Type B pancreatic cell (in vitro differentiated cells): ENCODE measurements at regions not wholly inside any gene's neighbourhood (a gene's known extent, or its start where the extent isn't known, plus 50 kb on each side); places are given as distances from the start of the nearest gene placed in this dataset.

ENCODE experiments used
- DNase-seq: peaks from one replicate; pipeline ENCODE4 v3.0.0; 2021; ENCODE audit warnings: mixed read lengths; ENCODE audit not compliant: unreplicated experiment; ENCODE audit errors: extremely low spot score
- H3K27ac Mint-ChIP-seq: 2 replicates; pipeline ENCODE4 v1.8.0; 2021; ENCODE audit warnings: mild to moderate bottlenecking, mixed read lengths
- H3K27me3 Mint-ChIP-seq: 2 replicates; pipeline ENCODE4 v1.8.0; 2021; ENCODE audit warnings: mixed read lengths
- H3K36me3 Mint-ChIP-seq: 2 replicates; pipeline ENCODE4 v1.8.0; 2021; ENCODE audit warnings: mixed read lengths
- H3K4me1 Mint-ChIP-seq: one replicate; pipeline ENCODE4 v1.8.0; 2021; ENCODE audit warnings: mixed read lengths; ENCODE audit not compliant: unreplicated experiment
- H3K4me3 Mint-ChIP-seq: 2 replicates; pipeline ENCODE4 v1.8.0; 2021; ENCODE audit warnings: mild to moderate bottlenecking, mixed read lengths
- H3K9me3 Mint-ChIP-seq: 2 replicates; pipeline ENCODE4 v1.8.0; 2021; ENCODE audit warnings: mixed read lengths
- CTCF ChIP-seq: fragments of 200-600 bp; sonication (generic); conservative IDR thresholded peaks from 2 replicates; pipeline ENCODE4 v1.5.0; 2021; ENCODE audit warnings: antibody characterized with exemption, mild to moderate bottlenecking

GRCh38 chr9:118954857-118955256, 414.4 kb downstream of the BRINP1 start:
- Mint-ChIP-seq H3K9me3 (no peaks in the 10 kb centered on the region), H3K27ac (no peak overlapping the region), H3K36me3 (no peaks in the 10 kb centered on the region), H3K27me3 (no peaks in the 10 kb centered on the region), H3K4me3 (no peak overlapping the region), H3K4me1 (no peaks in the 10 kb centered on the region)
- DNase-seq, result no peak
- no peak for TF ChIP-seq CTCF

DNA sequence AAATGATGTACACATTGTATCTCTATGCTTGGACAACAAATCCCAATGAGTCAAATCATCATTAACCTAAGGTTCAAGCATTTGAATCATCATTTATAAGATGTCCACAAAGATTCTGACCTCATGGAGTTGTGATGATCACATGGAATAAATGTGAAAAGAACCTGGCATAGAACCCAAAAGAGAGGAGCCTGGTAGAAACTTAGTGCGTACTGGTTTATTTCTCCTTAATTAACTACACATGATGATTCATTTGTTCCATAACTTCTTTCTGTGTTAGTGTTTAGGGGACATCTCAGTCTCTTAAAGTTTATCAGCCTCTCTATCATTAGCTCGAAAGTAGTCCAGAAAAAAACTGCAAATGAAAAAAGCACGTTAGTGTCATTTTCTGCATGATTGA, 411.6 kb downstream of the BRINP1 start:
- no peak overlapping the region for H3K27ac Mint-ChIP-seq
- H3K4me3 Mint-ChIP-seq, result no peak overlapping the region
- H3K27me3 Mint-ChIP-seq, result no peaks in the 10 kb centered on the region
- H3K9me3 Mint-ChIP-seq, result no peaks in the 10 kb centered on the region
- no peak for TF ChIP-seq CTCF
- DNase-seq, result no peak
- no peaks in the 10 kb centered on the region for H3K4me1 Mint-ChIP-seq
- no peaks in the 10 kb centered on the region for H3K36me3 Mint-ChIP-seq

DNA sequence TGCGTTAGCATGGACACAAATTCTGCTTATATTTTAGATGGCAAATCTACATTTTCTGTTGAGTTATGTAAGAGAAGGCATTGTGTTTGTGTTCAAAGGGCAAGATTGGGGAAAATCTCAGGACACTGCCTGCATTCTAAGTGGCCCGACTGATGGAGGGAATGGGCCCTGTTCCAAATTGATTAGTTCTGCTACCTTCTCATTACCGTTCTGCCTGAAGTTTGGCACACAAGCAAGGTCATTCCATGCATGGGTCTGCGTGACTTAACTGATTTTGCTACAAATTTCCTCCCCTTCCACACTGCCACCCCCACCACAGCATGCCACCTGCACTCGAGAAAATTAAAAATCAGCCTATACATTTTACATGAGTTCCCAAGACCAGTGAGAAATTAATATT, 409.9 kb downstream of the BRINP1 start:
- H3K27ac Mint-ChIP-seq, result no peak overlapping the region
- no peaks in the 10 kb centered on the region for H3K27me3 Mint-ChIP-seq
- no peak for DNase-seq
- H3K36me3 Mint-ChIP-seq, result no peaks in the 10 kb centered on the region
- no peak overlapping the region for H3K4me3 Mint-ChIP-seq
- H3K9me3 Mint-ChIP-seq, result no peaks in the 10 kb centered on the region
- H3K4me1 Mint-ChIP-seq, result no peaks in the 10 kb centered on the region
- no peak for TF ChIP-seq CTCF

DNA sequence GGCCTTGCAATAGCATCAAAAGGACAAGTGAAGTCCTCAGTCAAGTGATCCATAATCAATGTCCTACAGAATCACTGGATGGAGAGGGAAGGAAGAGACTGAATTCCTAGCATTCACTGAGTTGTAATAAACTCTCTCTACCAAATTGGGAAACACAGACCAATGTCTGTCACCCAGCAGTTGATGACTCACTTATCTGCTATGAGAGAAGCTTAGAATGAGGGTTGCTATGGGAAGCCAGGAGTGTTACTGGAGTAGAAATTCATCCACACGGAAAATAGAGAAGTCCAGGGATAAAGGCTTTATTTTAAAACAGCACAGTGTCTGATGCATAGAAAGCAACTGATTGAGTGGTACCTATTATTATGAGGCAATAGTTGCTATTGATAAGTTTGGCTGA, 407.4 kb downstream of the BRINP1 start:
- H3K4me3 Mint-ChIP-seq, result no peak overlapping the region
- no peak for DNase-seq
- H3K4me1 Mint-ChIP-seq, result no peaks in the 10 kb centered on the region
- no peak for TF ChIP-seq CTCF
- H3K27me3 Mint-ChIP-seq, result no peaks in the 10 kb centered on the region
- H3K36me3 Mint-ChIP-seq, result no peaks in the 10 kb centered on the region
- H3K27ac Mint-ChIP-seq, result no peak overlapping the region
- H3K9me3 Mint-ChIP-seq, result no peaks in the 10 kb centered on the region

- Mint-ChIP-seq H3K4me1 (no peaks in the 10 kb centered on the region), H3K4me3 (no peak overlapping the region), H3K36me3 (no peaks in the 10 kb centered on the region), H3K27me3 (no peaks in the 10 kb centered on the region), H3K9me3 (no peaks in the 10 kb centered on the region), H3K27ac (no peak overlapping the region)
- no peak for DNase-seq
- TF ChIP-seq CTCF, result no peak
These were observed 406.8 kb downstream of the BRINP1 start for GRCh38 chr9:118962426-118962825.

DNA sequence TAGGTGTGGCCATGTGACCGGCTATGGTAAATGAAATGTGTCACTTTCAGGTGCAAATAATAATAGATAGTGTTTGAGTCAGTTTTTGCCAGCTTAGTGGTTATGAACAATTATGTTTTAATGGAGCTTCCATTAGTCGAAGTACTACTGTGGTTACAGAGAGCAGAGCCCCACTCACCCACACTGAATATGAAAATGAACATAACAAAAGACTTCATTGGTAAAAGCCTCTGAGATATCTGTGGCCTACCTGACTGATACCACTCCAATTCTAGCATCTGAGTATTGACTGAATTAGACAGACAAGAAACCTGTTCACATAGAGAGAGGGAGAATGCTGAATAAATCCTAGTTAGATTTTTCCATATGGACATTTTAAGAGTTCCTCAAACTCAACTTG, 405.6 kb downstream of the BRINP1 start:
- Mint-ChIP-seq H3K27ac (no peak overlapping the region), H3K36me3 (no peaks in the 10 kb centered on the region), H3K4me1 (no peaks in the 10 kb centered on the region), H3K4me3 (no peak overlapping the region), H3K9me3 (no peaks in the 10 kb centered on the region), H3K27me3 (no peaks in the 10 kb centered on the region)
- DNase-seq, result no peak
- TF ChIP-seq CTCF, result no peak
